ENCODE measurements at regions not wholly inside any gene's neighbourhood (a gene's known extent, or its start where the extent isn't known, plus 50 kb on each side); places are given as distances from the start of the nearest gene placed in this dataset.

DNA sequence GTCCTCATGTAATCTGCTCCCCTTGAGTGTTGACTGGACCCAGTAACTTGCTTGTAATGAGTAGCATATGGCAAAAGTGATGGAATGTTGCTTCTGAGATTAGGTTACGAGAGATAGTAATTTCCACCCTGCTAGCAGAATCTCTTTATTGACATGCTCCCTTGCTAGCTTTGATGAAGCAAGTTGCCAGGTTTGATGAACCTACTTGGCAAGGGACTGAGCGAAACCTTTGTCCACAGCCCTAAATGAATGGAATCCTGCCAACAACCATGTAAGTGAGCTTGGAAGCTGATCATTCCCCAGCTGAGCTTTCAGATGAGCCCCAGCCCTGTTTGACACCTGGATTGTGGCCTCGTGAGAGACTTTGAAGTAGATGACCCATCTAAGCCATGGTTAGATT, 120.8 kb upstream of the PLXNC1 start:
- no peak for TF ChIP-seq EZH2 (IDR thresholded peaks at IDR 0.05; ENCODE audit: insufficient read depth, low read length)
- TF ChIP-seq, protein P1, sequence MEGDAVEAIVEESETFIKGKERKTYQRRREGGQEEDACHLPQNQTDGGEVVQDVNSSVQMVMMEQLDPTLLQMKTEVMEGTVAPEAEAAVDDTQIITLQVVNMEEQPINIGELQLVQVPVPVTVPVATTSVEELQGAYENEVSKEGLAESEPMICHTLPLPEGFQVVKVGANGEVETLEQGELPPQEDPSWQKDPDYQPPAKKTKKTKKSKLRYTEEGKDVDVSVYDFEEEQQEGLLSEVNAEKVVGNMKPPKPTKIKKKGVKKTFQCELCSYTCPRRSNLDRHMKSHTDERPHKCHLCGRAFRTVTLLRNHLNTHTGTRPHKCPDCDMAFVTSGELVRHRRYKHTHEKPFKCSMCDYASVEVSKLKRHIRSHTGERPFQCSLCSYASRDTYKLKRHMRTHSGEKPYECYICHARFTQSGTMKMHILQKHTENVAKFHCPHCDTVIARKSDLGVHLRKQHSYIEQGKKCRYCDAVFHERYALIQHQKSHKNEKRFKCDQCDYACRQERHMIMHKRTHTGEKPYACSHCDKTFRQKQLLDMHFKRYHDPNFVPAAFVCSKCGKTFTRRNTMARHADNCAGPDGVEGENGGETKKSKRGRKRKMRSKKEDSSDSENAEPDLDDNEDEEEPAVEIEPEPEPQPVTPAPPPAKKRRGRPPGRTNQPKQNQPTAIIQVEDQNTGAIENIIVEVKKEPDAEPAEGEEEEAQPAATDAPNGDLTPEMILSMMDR (IDR thresholded peaks at IDR 0.05; ENCODE audit: insufficient read depth, low read depth, low read length): no peak
